Gastroesophageal sphincter (tissue), 3 donors: ENCODE measurements at regions not wholly inside any gene's neighbourhood (a gene's known extent, or its start where the extent isn't known, plus 50 kb on each side); places are given as distances from the start of the nearest gene placed in this dataset.

Experiments
- EP300 ChIP-seq: sonication (generic); formaldehyde crosslinking; IDR thresholded peaks from one replicate; pipeline ENCODE4 v1.6.1; 2017; ENCODE audit warnings: antibody characterized with exemption, mild to moderate bottlenecking
- POLR2A ChIP-seq, 2 donors: fragments of 450-650 bp; IDR thresholded peaks; one replicate each; pipeline ENCODE4 v1.6.1; 2017; ENCODE audit warnings: antibody characterized with exemption in 2 of 2, mild to moderate bottlenecking in 2 of 2, moderate library complexity in 1 of 2
- POLR2AphosphoS5 ChIP-seq: sonication (generic); formaldehyde crosslinking; IDR thresholded peaks from one replicate; pipeline ENCODE4 v1.6.1; 2017; ENCODE audit warnings: antibody characterized with exemption
- TF ChIP-seq, protein P1 (sequence below), 4 experiments: fragments of 200-600 bp in 2 of 4; fragments of 450-650 bp in 2 of 4; sonication (generic) in 1 of 4; IDR thresholded peaks; one replicate each; pipeline ENCODE4 v1.5.1; 2017 to 2019; ENCODE audit warnings: antibody characterized with exemption in 4 of 4, mild to moderate bottlenecking in 2 of 4, moderate library complexity in 2 of 4

DNA sequence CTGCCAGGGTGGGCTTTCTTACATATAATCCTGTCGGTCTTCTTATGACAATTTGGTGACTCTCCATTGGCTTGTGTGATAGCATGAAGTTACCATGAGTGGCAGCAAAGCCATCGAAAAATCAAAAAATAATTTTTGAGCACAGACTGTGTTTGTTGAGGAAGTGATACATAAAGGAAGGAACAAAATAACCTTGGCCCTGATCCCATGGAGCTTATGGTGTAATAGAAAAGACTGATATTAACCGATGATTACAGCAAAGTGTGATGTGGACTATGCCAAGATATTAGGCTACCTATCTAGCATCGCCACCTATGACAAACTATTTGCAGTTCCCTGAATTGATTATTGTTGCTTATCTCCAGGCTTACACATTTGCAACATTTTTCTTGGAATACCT is 383.2 kb downstream of the AEBP2 start:
- no peak for TF ChIP-seq POLR2A (IDR thresholded peaks at IDR 0.05)
- no peak for TF ChIP-seq POLR2AphosphoS5
- TF ChIP-seq, protein P1, sequence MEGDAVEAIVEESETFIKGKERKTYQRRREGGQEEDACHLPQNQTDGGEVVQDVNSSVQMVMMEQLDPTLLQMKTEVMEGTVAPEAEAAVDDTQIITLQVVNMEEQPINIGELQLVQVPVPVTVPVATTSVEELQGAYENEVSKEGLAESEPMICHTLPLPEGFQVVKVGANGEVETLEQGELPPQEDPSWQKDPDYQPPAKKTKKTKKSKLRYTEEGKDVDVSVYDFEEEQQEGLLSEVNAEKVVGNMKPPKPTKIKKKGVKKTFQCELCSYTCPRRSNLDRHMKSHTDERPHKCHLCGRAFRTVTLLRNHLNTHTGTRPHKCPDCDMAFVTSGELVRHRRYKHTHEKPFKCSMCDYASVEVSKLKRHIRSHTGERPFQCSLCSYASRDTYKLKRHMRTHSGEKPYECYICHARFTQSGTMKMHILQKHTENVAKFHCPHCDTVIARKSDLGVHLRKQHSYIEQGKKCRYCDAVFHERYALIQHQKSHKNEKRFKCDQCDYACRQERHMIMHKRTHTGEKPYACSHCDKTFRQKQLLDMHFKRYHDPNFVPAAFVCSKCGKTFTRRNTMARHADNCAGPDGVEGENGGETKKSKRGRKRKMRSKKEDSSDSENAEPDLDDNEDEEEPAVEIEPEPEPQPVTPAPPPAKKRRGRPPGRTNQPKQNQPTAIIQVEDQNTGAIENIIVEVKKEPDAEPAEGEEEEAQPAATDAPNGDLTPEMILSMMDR (IDR thresholded peaks at IDR 0.05) = no peak
- no peak for TF ChIP-seq EP300
